GM06990 (cell line): ENCODE measurements at regions not wholly inside any gene's neighbourhood (a gene's known extent, or its start where the extent isn't known, plus 50 kb on each side); places are given as distances from the start of the nearest gene placed in this dataset.

Source experiments
- DNase-seq: peaks from one replicate; pipeline ENCODE4 v3.0.0-alpha.2; 2011; ENCODE audit not compliant: insufficient read length; ENCODE audit errors: extremely low read depth
- H3K27me3 ChIP-seq: replicated peaks from 2 replicates; pipeline ENCODE4 v1.6.0; 2011; ENCODE audit warnings: low read length; ENCODE audit not compliant: control insufficient read depth, insufficient read depth
- H3K36me3 ChIP-seq: 2 replicates; pipeline ENCODE4 v1.5.1; 2011; ENCODE audit warnings: low read length; ENCODE audit not compliant: control insufficient read depth, insufficient read depth
- H3K4me3 ChIP-seq: replicated peaks from 2 replicates; pipeline ENCODE4 v1.5.1; 2011; ENCODE audit warnings: low read depth, mild to moderate bottlenecking, control low read depth, low read length
- CTCF ChIP-seq: IDR thresholded peaks from 2 replicates; pipeline ENCODE4 v1.5.1; 2011; ENCODE audit warnings: low read length, control low read depth, mild to moderate bottlenecking, inconsistent platforms; ENCODE audit not compliant: insufficient read depth, poor library complexity, severe bottlenecking

DNA sequence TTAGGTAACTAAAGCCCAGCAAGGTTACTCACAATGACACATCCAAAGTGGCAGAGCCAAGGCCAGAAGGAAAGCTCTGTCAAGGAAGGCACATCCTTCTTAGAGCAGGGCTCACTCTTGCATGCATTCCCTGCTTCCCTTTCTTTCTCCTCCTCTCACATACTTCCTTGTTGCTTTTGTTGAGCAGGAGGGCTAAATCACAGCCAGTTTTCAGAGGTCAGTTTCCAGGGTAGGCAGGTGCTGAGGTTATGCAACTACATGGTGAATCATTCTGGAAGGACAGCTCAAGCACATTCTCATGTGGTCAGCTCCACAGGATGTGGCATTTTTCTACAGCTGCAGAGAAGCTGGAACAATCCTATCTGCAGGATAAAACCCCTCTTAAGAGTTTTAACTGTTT lies 275.6 kb downstream of the ZNF621 start:
- Histone ChIP-seq H3K4me3 (no peak overlapping the region), H3K27me3 (no peaks in the 10 kb centered on the region; the same call in 1 of the 2 replicates), H3K36me3 (no peaks in the 10 kb centered on the region)
- TF ChIP-seq CTCF: no peak
- no peak for DNase-seq

GRCh38 chr3:40801284-40801741 lies 276.6 kb downstream of the ZNF621 start:
- TF ChIP-seq CTCF: no peak
- Histone ChIP-seq H3K36me3 (no peaks in the 10 kb centered on the region), H3K4me3 (no peak overlapping the region), H3K27me3 (no peaks in the 10 kb centered on the region; the same call in 1 of the 2 replicates)
- no peak for DNase-seq

GRCh38 chr3:40803311-40803710 lies 278.6 kb downstream of the ZNF621 start:
- DNase-seq: no peak
- no peaks in the 10 kb centered on the region; the same call in 1 of the 2 replicates for H3K27me3 ChIP-seq
- no peak for TF ChIP-seq CTCF
- H3K36me3 ChIP-seq: no peaks in the 10 kb centered on the region
- no peak overlapping the region for H3K4me3 ChIP-seq

DNA sequence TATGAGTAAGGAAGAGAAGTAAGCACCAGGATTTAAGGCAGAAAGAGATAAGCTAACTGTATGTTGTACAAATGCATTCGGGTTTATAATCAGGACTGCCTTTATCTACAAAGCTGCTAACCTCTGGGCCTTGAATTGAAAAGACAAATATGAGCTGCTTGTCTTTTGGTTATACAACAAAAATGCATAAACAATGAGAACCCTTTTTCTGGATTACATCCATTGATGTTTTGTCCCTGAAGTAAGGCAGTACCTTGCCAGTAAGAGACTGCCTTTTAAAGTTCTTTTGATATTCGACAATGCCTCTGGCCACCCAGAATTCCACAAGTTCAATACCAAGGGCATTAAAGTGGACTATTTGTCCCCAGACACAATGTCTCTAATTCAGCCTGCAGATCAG lies 280.7 kb downstream of the ZNF621 start:
- DNase-seq: no peak
- Histone ChIP-seq H3K27me3 (no peaks in the 10 kb centered on the region; the same call in 1 of the 2 replicates), H3K4me3 (no peak overlapping the region), H3K36me3 (no peaks in the 10 kb centered on the region)
- TF ChIP-seq CTCF: no peak

DNA sequence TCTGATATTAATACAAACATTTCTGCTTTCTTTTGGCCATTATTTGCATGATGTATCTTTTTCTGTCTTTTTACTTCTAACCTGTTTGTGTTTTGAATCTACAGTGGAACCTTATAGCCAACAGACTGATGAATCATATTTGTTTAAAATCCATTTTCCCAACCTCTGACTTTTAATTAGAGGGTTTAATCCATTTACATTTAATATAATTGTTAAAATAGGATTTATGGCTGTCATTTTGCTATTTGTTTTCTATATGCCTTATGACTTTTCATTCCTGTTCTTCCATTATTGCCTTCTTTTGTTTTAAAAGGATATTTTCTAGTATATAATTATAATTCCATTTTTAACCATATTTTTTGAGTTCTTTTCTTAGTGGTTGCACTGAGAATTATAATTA lies 286.1 kb downstream of the ZNF621 start:
- Histone ChIP-seq H3K4me3 (no peak overlapping the region), H3K27me3 (no peaks in the 10 kb centered on the region), H3K36me3 (no peaks in the 10 kb centered on the region)
- no peak for TF ChIP-seq CTCF
- no peak for DNase-seq

- H3K36me3 ChIP-seq: no peaks in the 10 kb centered on the region
- TF ChIP-seq CTCF: no peak
- H3K4me3 ChIP-seq: no peak overlapping the region
- DNase-seq: no peak
- no peaks in the 10 kb centered on the region for H3K27me3 ChIP-seq
Measured at GRCh38 chr3:40817017-40817416, 292.3 kb downstream of the ZNF621 start.
